Endothelial cell of umbilical vein (primary cell): ENCODE measurements at regions not wholly inside any gene's neighbourhood (a gene's known extent, or its start where the extent isn't known, plus 50 kb on each side); places are given as distances from the start of the nearest gene placed in this dataset.

ENCODE experiments used
- BruUV-seq: library from RNA; stranded (reverse); fragments of 400-500 nt; replicated peaks from 2 replicates; lab custom pipeline; 2021; lab: Mats Ljungman, UMichigan
- CTCF ChIA-PET: fragments of 300-600, 350-600 bp; sonication (Branson Sonifier 250); formaldehyde crosslinking; loops from one replicate; lab custom pipeline; 2021; ENCODE audit warnings: antibody characterized with exemption, inconsistent platforms; lab: Charles Lee
- POLR2A ChIA-PET: fragments of 300-600, 350-600 bp; sonication (Branson Sonifier 250); formaldehyde crosslinking; loops from one replicate; lab custom pipeline; 2021; ENCODE audit warnings: antibody characterized with exemption, inconsistent platforms; lab: Charles Lee
- DNase-seq: peaks from one replicate; pipeline ENCODE4 v3.0.0-alpha.2; 2011; ENCODE audit warnings: low read depth, low spot score
- FAIRE-seq: peaks from 2 replicates; lab custom pipeline; 2011; peaks lifted over from hg19 to GRCh38; lab: Jason Lieb, UNC
- H2AFZ ChIP-seq: 2 replicates; pipeline ENCODE4 v1.6.0; 2012; ENCODE audit warnings: low read depth, low read length, control low read depth, inconsistent platforms
- H3K27ac ChIP-seq: 2 replicates; pipeline ENCODE4 v1.5.1; 2011; ENCODE audit warnings: low read depth, mild to moderate bottlenecking, control low read depth, low read length, moderate library complexity; ENCODE audit not compliant: insufficient read depth
- H3K27me3 ChIP-seq, 2 experiments: 2 replicates each; pipeline versions ENCODE4 v1.6.0 to v1.6.1; 2011; ENCODE audit warnings: low read length in 2 of 2, mixed read lengths in 1 of 2; ENCODE audit not compliant: control insufficient read depth in 2 of 2, insufficient read depth in 2 of 2
- H3K36me3 ChIP-seq, 2 experiments: 2 replicates in 1 of 2; 3 replicates in 1 of 2; pipeline ENCODE4 v1.5.1; 2011; ENCODE audit warnings: low read length in 2 of 2, mild to moderate bottlenecking in 1 of 2, moderate library complexity in 1 of 2; ENCODE audit not compliant: control insufficient read depth in 2 of 2, insufficient read depth in 2 of 2; ENCODE audit errors: extremely low read depth in 1 of 2
- H3K4me1 ChIP-seq: 3 replicates; pipeline ENCODE4 v1.5.1; 2011; ENCODE audit warnings: mild to moderate bottlenecking, low read length; ENCODE audit not compliant: control insufficient read depth, insufficient read depth; ENCODE audit errors: extremely low read depth
- H3K4me2 ChIP-seq: 2 replicates; pipeline ENCODE4 v1.6.1; 2011; ENCODE audit warnings: low read length, control low read depth, mixed read lengths; ENCODE audit not compliant: insufficient read depth
- H3K4me3 ChIP-seq, 3 experiments: fragments of 200-600 bp in 1 of 3; sonication (generic), shearing (Covaris generic) in 1 of 3; replicated peaks in 1 of 3; 2 replicates each; pipeline ENCODE4 v1.5.1; 2011 to 2016; ENCODE audit warnings: control low read depth in 3 of 3, low read length in 3 of 3, mild to moderate bottlenecking in 2 of 3, inconsistent platforms in 1 of 3, low read depth in 1 of 3, moderate library complexity in 1 of 3; ENCODE audit not compliant: insufficient read depth in 1 of 3
- H3K79me2 ChIP-seq: 2 replicates; pipeline ENCODE4 v1.6.0; 2012; ENCODE audit warnings: low read length, inconsistent platforms; ENCODE audit not compliant: control insufficient read depth, insufficient read depth
- H3K9ac ChIP-seq: replicated peaks from 2 replicates; pipeline ENCODE3; 2011; ENCODE audit warnings: low read length, control low read depth; ENCODE audit not compliant: insufficient read depth; ENCODE audit errors: extremely low read depth
- H3K9me1 ChIP-seq: replicated peaks from 3 replicates; pipeline ENCODE4 v1.6.0; 2011; ENCODE audit warnings: mild to moderate bottlenecking, low read length; ENCODE audit not compliant: control insufficient read depth, insufficient read depth; ENCODE audit errors: extremely low read depth
- H3K9me3 ChIP-seq: replicated peaks from 2 replicates; pipeline ENCODE4 v1.5.1; 2012; ENCODE audit warnings: low read length, inconsistent platforms; ENCODE audit not compliant: control insufficient read depth, insufficient read depth
- H4K20me1 ChIP-seq: replicated peaks from 2 replicates; pipeline ENCODE3; 2011; ENCODE audit warnings: mild to moderate bottlenecking, low read length; ENCODE audit not compliant: control insufficient read depth, insufficient read depth; ENCODE audit errors: extremely low read depth
- CTCF ChIP-seq, 2 donors: IDR thresholded peaks; 1 replicate in 1 of 2; 2 replicates in 1 of 2; pipeline ENCODE4 v1.5.1; 2011; ENCODE audit warnings: low read length in 2 of 2, mild to moderate bottlenecking in 2 of 2, moderate library complexity in 2 of 2, control low read depth in 1 of 2, inconsistent platforms in 1 of 2, low read depth in 1 of 2; ENCODE audit not compliant: insufficient read depth in 1 of 2; ENCODE audit errors: extremely low read depth in 1 of 2
- EZH2 ChIP-seq: IDR thresholded peaks from 2 replicates; pipeline ENCODE4 v1.6.1; 2012; ENCODE audit warnings: borderline replicate concordance, low read depth, mild to moderate bottlenecking, moderate library complexity, low read length, inconsistent platforms; ENCODE audit not compliant: severe bottlenecking
- FOS ChIP-seq: IDR thresholded peaks from 2 replicates; pipeline ENCODE4 v1.6.1; 2011; ENCODE audit warnings: mild to moderate bottlenecking, low read length, moderate library complexity, borderline replicate concordance; ENCODE audit not compliant: insufficient read depth
- GATA2 ChIP-seq: IDR thresholded peaks from 2 replicates; pipeline ENCODE4 v1.7.0; 2011; ENCODE audit warnings: low read depth, mild to moderate bottlenecking, moderate library complexity, mixed read lengths, low read length; ENCODE audit not compliant: insufficient read length, insufficient read depth
- JUN ChIP-seq: IDR thresholded peaks from 2 replicates; pipeline ENCODE4 v1.6.1; 2011; ENCODE audit warnings: borderline replicate concordance, low read depth; ENCODE audit not compliant: insufficient read length, insufficient read depth
- MAX ChIP-seq: IDR thresholded peaks from 2 replicates; pipeline ENCODE4 v1.6.1; 2011; ENCODE audit not compliant: insufficient read depth, insufficient read length
- MYC ChIP-seq: IDR thresholded peaks from one replicate; pipeline ENCODE4 v1.6.1; 2011; ENCODE audit warnings: mild to moderate bottlenecking, low read depth, low read length
- POLR2A ChIP-seq: IDR thresholded peaks from 2 replicates; pipeline ENCODE4 v1.6.1; 2012; ENCODE audit warnings: low read depth, mild to moderate bottlenecking, control low read depth, low read length
- POLR2AphosphoS5 ChIP-seq: IDR thresholded peaks from 2 replicates; pipeline ENCODE4 v1.6.1; 2012; ENCODE audit warnings: low read depth, mild to moderate bottlenecking, control low read depth, low read length, moderate library complexity; ENCODE audit not compliant: insufficient read depth
- dilution Hi-C: fragments of 300-500 bp; cut with MboI; formaldehyde crosslinking; loops from one replicate; pipeline ENCODE4 v1.15.0; 2019; ENCODE audit warnings: low sequenced_read_pairs; ENCODE audit not compliant: extremely low pct_ligation_motif_present
- intact Hi-C: fragments of 100-400 bp; cut with micrococcal nuclease; formaldehyde crosslinking; loops from one replicate; pipeline ENCODE4 v1.10.0; 2022

- dilution Hi-C loops: no loop called here
- CTCF ChIA-PET: no interaction called here
- BruUV-seq: no TSS peak
Observed at GRCh38 chr3:137259089-137259488, 301.3 kb downstream of the IL20RB start.

More at GRCh38 chr3:137259089-137259488, 301.3 kb downstream of the IL20RB start:
- Histone ChIP-seq H3K4me3 (no peak overlapping the region), H3K27ac (no peak overlapping the region), H2AFZ (no peak overlapping the region), H4K20me1 (no peaks in the 10 kb centered on the region), H3K9ac (no peak overlapping the region), H3K4me1 (no peaks in the 10 kb centered on the region), H3K79me2 (no peaks in the 10 kb centered on the region), H3K27me3 (no peaks in the 10 kb centered on the region), H3K9me3 (no peaks in the 10 kb centered on the region), H3K4me2 (no peak overlapping the region), H3K9me1 (no peaks in the 10 kb centered on the region), H3K36me3 (no peaks in the 10 kb centered on the region)
- no peak for FAIRE-seq
- DNase-seq: no peak
- intact Hi-C loops: no loop called here
- POLR2A ChIA-PET: no interaction called here
- no peak for TF ChIP-seq CTCF (IDR thresholded peaks at IDR 0.05; ENCODE audit: extremely low read depth in 1 of 2, insufficient read depth in 1 of 2, low read depth in 1 of 2, low read length in 2 of 2)
- no peak for TF ChIP-seq POLR2A
- TF ChIP-seq MAX: no peak
- TF ChIP-seq GATA2: no peak
- TF ChIP-seq FOS: no peak
- no peak for TF ChIP-seq JUN
- no peak for TF ChIP-seq MYC
- TF ChIP-seq EZH2: no peak
- TF ChIP-seq POLR2AphosphoS5: no peak
